Fibroblast of villous mesenchyme (primary cell): ENCODE measurements at regions not wholly inside any gene's neighbourhood (a gene's known extent, or its start where the extent isn't known, plus 50 kb on each side); places are given as distances from the start of the nearest gene placed in this dataset.

Source experiments
- DNase-seq: peaks from one replicate; pipeline ENCODE4 v3.0.0-alpha.2; 2010; ENCODE audit warnings: low read depth
- H3K4me3 ChIP-seq: 2 replicates; pipeline ENCODE4 v1.5.1; 2011; ENCODE audit warnings: low read depth, mild to moderate bottlenecking, low read length
- TF ChIP-seq, protein P1 (sequence below): IDR thresholded peaks from 2 replicates; pipeline ENCODE4 v1.5.1; 2012; ENCODE audit warnings: low read depth, mild to moderate bottlenecking, low read length; ENCODE audit not compliant: insufficient read depth

DNA sequence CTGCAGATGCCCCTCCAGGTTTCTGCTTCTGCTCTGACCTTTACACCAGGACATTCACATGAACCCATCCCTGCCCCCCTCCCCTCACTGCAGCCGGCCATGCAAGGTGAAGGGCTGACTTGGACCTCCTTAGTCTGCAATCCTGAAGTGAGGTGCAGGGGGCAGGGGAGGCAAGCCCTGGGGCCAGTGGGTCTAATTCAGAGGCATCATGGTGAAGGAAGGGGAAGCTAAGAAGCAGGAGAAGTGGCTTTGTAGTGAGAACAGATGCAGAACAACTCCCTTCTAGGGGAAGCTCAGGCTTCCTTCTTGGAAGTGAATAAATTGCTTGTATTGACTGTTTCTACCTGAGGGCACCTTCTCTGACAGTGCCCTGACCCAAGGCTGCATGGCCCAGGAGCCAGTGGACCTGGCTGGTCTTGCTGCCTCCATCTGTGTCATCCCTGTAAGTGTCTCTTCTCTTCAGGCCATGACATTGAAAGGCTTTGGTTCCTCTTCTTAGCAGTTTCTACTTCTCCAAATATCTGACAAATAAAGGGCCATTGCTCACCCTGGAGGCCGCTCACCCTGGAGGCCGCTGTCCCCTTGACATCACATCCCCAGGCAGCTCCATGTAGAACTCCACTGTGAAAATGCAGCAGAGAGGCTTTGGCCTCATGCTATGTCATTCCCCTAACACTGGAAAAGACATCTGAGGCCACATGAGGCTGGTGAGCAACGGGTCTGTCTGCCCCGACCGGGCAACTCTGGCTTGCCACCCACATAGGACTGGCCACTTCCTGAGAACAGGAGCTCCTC, 55.3 kb downstream of the GADD45G start:
- TF ChIP-seq, protein P1, sequence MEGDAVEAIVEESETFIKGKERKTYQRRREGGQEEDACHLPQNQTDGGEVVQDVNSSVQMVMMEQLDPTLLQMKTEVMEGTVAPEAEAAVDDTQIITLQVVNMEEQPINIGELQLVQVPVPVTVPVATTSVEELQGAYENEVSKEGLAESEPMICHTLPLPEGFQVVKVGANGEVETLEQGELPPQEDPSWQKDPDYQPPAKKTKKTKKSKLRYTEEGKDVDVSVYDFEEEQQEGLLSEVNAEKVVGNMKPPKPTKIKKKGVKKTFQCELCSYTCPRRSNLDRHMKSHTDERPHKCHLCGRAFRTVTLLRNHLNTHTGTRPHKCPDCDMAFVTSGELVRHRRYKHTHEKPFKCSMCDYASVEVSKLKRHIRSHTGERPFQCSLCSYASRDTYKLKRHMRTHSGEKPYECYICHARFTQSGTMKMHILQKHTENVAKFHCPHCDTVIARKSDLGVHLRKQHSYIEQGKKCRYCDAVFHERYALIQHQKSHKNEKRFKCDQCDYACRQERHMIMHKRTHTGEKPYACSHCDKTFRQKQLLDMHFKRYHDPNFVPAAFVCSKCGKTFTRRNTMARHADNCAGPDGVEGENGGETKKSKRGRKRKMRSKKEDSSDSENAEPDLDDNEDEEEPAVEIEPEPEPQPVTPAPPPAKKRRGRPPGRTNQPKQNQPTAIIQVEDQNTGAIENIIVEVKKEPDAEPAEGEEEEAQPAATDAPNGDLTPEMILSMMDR: no peak
- H3K4me3 ChIP-seq: no peak overlapping the region
- no peak for DNase-seq

DNA sequence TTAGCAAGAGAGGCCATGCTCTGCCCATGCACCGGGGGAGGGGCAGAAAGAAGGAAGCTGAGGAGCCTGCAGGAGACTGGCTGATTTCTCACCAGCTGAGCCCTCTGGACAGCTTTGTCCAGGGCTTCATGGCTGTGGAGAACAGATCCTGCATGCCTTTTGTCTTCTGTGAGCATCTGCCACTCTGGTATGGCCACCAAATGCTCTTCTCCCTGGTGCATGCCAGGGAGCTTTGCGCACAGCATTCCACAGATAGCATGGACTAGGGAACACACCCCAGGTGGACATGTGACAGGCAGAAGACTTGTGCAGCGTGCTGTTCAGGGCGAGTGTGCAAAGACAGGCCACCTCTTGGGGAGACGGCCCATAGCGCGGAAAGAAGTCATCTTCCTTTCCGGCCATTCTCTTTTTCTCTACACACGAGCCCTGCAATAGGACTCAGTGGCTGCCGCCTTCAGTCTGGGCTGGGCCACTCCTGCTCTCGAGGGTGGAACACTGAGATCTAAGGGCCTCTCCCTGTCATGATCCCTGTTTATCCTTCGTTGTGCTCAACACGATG, 56.7 kb downstream of the GADD45G start:
- TF ChIP-seq, protein P1: no peak
- DNase-seq: no peak
- peak overlapping the region; percentile 4 for H3K4me3 ChIP-seq

DNA sequence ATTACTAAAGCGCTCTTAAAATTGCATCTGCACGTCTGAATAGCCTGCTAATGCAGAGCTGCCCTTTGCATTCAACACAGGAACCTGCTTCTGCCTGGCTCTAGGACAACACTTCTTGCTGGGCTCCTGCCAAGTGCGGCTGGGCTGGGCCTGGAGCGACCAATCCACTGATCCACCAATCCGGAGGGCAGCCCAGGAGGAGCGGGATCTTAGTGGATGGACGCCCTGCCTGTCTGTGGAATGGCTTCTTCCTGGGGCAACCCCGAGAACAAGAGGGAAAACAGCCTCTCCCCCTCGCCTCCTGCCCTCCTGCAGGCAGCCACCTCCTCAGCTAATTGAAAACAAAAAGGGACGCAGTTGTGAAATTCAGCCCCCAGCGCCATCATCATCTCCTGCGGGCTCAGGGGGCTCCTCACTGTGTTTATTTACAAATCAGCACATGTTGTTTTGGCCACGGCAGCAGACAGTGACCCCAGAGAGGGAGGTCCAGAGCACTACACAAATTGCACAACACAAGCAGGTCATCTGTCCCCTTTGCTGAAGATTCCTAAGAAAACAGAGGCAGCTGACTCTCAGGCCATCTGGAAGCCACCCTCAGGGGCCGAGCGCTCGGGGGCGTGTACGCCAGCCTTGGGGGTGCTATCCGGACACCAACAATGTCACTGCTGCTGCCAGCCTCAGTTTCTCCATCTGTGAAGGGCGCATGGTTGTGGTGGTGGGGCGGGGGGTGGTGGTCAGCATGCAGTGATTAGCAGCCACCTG, 57.3 kb downstream of the GADD45G start:
- H3K4me3 ChIP-seq: peak overlapping the region; percentile 49
- TF ChIP-seq, protein P1: no peak
- peak; percentile 97 for DNase-seq

DNA sequence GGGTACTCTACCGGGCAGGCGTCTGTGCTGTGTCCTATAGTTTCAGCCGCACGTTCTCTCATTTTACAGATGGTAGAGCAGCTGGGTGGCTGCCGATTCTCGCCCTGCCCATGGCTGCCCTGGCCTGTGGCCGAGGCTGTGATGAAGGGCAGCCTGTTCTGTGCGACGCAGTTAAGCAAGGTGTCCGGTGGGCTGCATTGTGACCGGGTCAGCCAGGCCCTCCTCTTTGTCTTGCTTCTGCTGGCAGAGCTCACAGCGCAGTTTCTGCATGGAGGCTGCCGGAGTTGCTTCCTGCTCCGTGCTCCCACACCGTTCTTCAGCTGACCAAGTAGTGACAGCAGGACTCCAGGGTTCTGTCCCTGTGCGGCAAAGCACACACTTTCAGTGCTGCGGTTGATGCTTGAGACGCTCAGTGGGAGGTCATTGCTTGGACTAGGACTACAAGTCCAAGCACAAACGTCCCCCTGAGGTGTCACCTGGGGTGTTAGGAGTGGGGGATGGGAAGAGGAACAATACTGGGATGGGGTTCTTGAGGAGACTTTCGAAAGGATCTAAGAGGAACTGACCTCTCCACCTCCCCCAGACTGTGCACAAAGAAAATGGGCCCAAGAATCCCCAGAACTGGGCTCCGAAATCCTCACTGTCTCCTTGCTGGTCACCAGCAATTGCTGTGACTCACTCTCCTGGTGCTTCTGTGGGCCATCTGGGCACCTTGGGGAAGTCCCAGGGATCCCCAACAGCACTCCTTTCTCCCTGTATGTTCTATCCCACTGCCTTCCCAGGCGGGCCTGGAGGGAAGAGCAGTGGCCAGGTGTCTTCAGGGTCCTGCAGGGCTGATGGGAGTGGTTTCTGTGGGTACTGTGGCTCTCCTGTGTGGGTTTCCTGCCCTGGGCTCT, 58.2 kb downstream of the GADD45G start:
- TF ChIP-seq, protein P1: no peak
- no peak overlapping the region for H3K4me3 ChIP-seq
- no peak for DNase-seq

DNA sequence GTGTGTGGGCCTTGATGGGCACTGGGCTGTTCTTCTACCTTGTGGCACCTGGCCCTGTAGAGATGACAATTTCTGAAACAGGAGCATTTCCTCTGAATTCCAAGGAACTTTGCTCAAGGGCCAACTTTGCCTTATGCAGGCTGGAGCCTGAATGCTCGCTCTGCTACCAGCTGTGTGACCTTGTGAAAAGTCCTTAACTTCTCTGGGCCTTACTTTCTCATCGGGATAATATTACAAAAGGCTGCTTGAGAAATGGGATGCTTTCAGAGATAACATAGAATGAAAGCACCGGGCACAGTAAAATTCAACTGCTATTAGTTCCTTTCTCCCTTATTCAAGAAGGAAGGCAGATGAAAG, 58.8 kb downstream of the GADD45G start:
- TF ChIP-seq, protein P1: no peak
- no peak overlapping the region for H3K4me3 ChIP-seq

DNA sequence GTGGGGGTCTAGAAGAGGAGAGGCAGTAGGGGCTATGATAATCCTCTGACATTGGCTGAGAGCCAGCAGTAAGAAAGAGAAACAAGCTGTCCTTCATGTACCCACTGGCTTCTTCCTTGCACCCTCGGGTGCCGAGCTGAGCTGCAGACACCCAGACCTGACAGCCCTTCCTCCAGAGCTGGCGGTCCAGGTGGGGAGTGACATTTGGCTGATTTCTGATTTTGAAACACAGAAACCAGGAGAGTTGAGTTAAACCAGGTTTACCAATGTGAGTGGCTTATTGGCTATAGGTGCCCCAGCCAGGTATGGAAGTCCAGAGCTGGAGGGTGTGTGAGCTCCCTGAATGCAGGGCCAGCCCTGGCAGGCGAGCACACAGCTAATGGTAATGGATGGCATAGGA, 59.2 kb downstream of the GADD45G start:
- DNase-seq: no peak
- TF ChIP-seq, protein P1: no peak
- no peak overlapping the region for H3K4me3 ChIP-seq

More for the DNA sequence above, 58.8 kb downstream of the GADD45G start:
- DNase-seq: no peak
